Activated CD8-positive, alpha-beta T cell treated with anti-CD3 and anti-CD28 coated beads, Interleukin-2, amount 10 ng/mL, durations not matched to agents 7 days and 5 days (primary cell): ENCODE measurements at regions not wholly inside any gene's neighbourhood (a gene's known extent, or its start where the extent isn't known, plus 50 kb on each side); places are given as distances from the start of the nearest gene placed in this dataset.
"Not testable (repeated sequence)": the region's sequence is repeated elsewhere in the genome, so short reads cannot be mapped to it uniquely, and the experiment has no call there.

Source experiments
- ATAC-seq: fragments of 150-1000 bp; cut with Tn5 transposase; one replicate; pipeline ENCODE4 v1.10.0; 2021; ENCODE audit warnings: moderate library complexity
- CTCF ChIA-PET: fragments of 350-600 bp; sonication (Branson Sonifier 250); formaldehyde crosslinking; loops from one replicate; lab custom pipeline; 2021; ENCODE audit warnings: antibody characterized with exemption; lab: Charles Lee
- POLR2A ChIA-PET: fragments of 350-600 bp; sonication (Branson Sonifier 250); formaldehyde crosslinking; loops from one replicate; lab custom pipeline; 2021; ENCODE audit warnings: antibody characterized with exemption; lab: Charles Lee
- DNase-seq: peaks from one replicate; pipeline ENCODE4 v3.0.0-alpha.2; 2020
- H3K27ac Mint-ChIP-seq: one replicate; pipeline ENCODE4 v1.8.0; 2021; ENCODE audit warnings: mild to moderate bottlenecking, mixed read lengths
- H3K27me3 Mint-ChIP-seq: one replicate; pipeline ENCODE4 v1.8.0; 2021; ENCODE audit warnings: low read depth, mixed read lengths
- H3K36me3 Mint-ChIP-seq: one replicate; pipeline ENCODE4 v1.8.0; 2021; ENCODE audit warnings: low read depth, mixed read lengths
- H3K4me1 Mint-ChIP-seq: one replicate; pipeline ENCODE4 v1.8.0; 2021; ENCODE audit warnings: low read depth, mixed read lengths
- H3K4me3 Mint-ChIP-seq: one replicate; pipeline ENCODE4 v1.8.0; 2021; ENCODE audit warnings: mild to moderate bottlenecking, mixed read lengths
- H3K9me3 Mint-ChIP-seq: one replicate; pipeline ENCODE4 v1.8.0; 2022; ENCODE audit warnings: mixed read lengths; ENCODE audit not compliant: insufficient read depth

DNA sequence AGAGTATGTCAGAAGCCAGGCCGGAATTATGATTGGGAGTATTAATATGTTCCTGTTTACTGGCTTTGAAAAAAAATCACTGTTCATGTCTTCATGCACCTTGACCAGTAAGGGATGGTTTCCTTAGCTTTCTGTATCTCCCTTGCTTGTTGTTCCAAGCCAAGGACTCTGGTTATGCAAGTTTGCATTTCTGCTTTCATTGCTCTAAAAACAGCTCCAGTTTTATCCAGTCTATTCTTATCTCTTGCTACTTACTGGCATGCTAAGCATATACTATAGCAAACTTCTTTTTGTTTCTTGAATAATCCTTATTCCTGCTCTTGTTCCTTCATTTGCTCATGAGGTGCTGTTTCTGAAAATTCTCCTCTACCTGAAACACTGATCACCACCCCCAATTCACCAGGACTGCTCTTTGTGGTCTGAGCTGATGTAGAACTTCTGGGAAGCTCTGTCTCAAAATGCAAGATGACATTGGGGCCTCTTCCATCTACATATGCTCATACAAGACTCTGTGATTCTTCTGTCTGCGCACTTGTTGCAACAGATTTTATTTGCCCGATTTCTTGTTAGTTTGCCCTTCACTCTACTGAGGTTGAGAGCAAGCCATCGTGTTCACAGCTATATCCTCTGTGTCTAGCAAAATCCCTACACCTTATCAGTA lies 173.0 kb downstream of the EBLN2 start:
- Mint-ChIP-seq H3K27me3 (no peaks in the 10 kb centered on the region), H3K4me3 (no peak overlapping the region), H3K4me1 (no peaks in the 10 kb centered on the region), H3K27ac (no peak overlapping the region), H3K9me3 (no peaks in the 10 kb centered on the region), H3K36me3 (no peaks in the 10 kb centered on the region)
- ChIA-PET POLR2A (no interaction called here), CTCF (no interaction called here)
- ATAC-seq (no peak), DNase-seq (no peak)

DNA sequence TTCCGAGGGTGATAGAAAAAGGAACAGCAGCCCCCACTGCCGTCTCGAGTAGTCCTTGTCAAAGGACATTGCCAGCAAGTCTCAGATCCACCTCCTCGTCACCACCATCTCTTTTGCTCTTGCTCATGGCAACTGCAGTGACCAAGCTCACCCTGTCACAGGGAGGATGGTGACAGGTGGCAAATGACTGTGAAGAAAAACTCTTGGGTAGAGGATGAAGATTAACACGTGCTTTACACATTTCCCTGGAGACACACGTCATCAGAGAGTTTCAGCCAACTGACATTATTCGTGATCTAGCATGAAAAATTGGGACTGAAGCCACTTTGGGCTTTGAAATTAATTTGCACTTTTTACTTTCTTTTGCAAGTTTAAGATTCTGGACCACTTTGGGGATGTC lies 174.3 kb downstream of the EBLN2 start:
- H3K4me3 Mint-ChIP-seq = no peak overlapping the region
- H3K9me3 Mint-ChIP-seq = no peaks in the 10 kb centered on the region
- no peak overlapping the region for H3K27ac Mint-ChIP-seq
- H3K4me1 Mint-ChIP-seq = no peaks in the 10 kb centered on the region
- H3K36me3 Mint-ChIP-seq = no peaks in the 10 kb centered on the region
- DNase-seq = no peak
- peaks cover 4% of the 10 kb centered on the region for H3K27me3 Mint-ChIP-seq
- ChIA-PET CTCF (no interaction called here), POLR2A (no interaction called here)
- no peak for ATAC-seq

DNA sequence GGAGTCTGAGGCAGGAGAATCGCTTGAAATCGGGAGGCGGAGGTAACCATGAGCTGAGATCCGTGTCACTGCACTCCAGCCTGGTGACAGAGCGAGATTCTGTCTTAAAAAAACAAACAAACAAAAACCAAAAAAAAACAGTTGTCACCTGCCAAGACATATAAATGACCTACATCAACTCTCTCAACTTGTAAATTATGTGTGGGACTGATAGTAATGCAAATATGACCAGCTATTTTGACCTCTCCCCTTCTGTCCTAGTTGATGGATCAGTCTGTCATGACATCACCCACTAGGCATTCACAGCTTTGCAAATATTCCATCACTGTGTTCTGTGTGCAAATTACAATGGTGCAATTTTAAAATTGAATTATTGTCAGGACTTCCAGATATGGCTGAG lies 175.4 kb downstream of the EBLN2 start:
- Mint-ChIP-seq H3K27me3 (peaks cover 4% of the 10 kb centered on the region), H3K36me3 (no peaks in the 10 kb centered on the region), H3K9me3 (no peaks in the 10 kb centered on the region), H3K4me3 (no peak overlapping the region), H3K4me1 (no peaks in the 10 kb centered on the region), H3K27ac (no peak overlapping the region)
- DNase-seq (no peak), ATAC-seq (no peak)
- POLR2A ChIA-PET = no interaction called here
- CTCF ChIA-PET = no interaction called here

DNA sequence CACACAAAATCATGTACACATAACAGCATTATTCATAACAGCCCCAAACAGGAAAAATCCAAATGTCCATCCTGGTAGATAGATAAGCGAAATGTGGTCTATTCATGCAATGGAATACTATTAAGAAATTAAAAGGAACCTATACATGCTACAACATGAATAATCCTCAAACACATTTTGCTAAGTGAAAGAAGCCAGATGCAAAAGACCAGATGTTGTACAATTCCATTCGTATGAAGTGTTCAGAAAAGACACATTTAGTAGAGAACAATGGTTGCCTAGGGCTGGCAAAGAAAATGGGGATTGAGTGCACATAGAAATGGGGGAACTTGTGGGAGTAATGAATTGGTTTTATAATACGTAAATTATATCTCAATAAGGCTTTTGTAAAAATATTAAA lies 182.3 kb downstream of the EBLN2 start:
- no peak for ATAC-seq
- POLR2A ChIA-PET = no interaction called here
- CTCF ChIA-PET = no interaction called here
- Mint-ChIP-seq H3K36me3 (no peaks in the 10 kb centered on the region), H3K27me3 (peaks cover 4% of the 10 kb centered on the region), H3K27ac (no peak overlapping the region), H3K4me1 (no peaks in the 10 kb centered on the region), H3K9me3 (no peaks in the 10 kb centered on the region), H3K4me3 (no peak overlapping the region)
- DNase-seq = no peak

DNA sequence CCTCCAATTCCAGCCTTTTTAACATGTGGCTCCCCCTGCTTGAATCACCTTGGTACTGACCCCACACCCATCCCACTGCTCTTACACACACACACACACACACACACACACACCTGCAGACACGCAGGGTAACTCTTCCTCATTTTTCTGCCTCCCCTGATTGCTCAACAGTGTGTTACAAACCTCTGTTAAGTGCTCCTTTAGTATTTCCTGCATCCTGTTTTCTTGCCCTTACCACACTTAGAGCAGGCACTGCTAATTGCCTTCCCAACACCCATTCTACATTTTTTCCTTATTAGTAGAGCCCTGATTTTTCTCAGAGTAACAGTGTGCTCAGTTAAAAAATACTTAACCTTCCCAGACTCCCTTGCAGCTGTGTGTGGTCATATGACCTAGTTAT lies 184.0 kb downstream of the EBLN2 start:
- ChIA-PET POLR2A (no interaction called here), CTCF (no interaction called here)
- Mint-ChIP-seq H3K27ac (no peak overlapping the region), H3K9me3 (no peaks in the 10 kb centered on the region), H3K4me3 (no peak overlapping the region), H3K36me3 (no peaks in the 10 kb centered on the region), H3K27me3 (peaks cover 2% of the 10 kb centered on the region), H3K4me1 (no peaks in the 10 kb centered on the region)
- DNase-seq (no peak), ATAC-seq (no peak)

DNA sequence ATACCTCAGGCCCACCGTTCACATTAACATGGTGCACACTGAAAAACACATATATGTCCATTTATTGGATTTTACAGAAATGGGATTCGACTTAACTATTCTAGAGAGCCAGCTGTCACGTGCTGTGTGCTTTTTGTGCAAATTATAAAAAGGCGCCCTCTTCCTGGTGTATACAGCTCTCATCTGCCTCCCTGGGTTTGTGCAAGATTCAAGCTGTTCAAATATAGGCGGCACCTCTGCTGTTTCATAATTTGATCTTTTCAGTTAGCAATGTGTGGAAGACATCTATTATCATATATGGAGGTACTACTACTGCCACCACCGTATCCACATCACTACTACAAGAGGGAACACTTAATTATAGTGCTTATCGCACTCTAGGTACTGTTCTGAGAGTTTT lies 187.6 kb downstream of the EBLN2 start:
- H3K36me3 Mint-ChIP-seq = no peaks in the 10 kb centered on the region
- H3K4me1 Mint-ChIP-seq = no peaks in the 10 kb centered on the region
- H3K9me3 Mint-ChIP-seq = no peaks in the 10 kb centered on the region
- CTCF ChIA-PET = no interaction called here
- DNase-seq (no peak), ATAC-seq (no peak)
- POLR2A ChIA-PET = no interaction called here
- no peak overlapping the region for H3K4me3 Mint-ChIP-seq
- no peak overlapping the region for H3K27ac Mint-ChIP-seq
- peaks cover 6% of the 10 kb centered on the region for H3K27me3 Mint-ChIP-seq

DNA sequence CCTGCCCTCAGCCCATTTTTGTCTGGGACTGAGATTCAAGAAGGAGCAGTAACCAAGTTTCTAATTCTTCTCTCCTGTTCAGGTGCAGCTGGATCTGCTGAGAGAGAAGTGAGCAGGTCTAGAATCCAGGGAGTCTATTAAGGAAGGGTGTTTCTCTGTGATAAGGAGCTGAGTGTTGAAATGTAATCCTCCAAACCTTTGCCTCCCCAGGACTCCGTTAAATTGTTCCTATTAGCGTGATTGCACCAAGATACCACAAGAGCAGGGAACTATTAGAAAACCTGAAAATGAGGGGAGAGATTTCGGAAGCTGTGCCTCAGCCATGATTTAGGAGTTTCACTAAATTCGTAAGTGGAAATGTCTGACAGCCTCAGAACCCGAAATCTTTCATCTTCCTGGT lies 192.6 kb downstream of the EBLN2 start:
- Mint-ChIP-seq H3K9me3 (no peaks in the 10 kb centered on the region), H3K36me3 (no peaks in the 10 kb centered on the region), H3K27ac (no peak overlapping the region), H3K27me3 (peaks cover 5% of the 10 kb centered on the region), H3K4me1 (no peaks in the 10 kb centered on the region), H3K4me3 (no peak overlapping the region)
- no peak for ATAC-seq
- POLR2A ChIA-PET = no interaction called here
- CTCF ChIA-PET = no interaction called here
- DNase-seq = no peak

DNA sequence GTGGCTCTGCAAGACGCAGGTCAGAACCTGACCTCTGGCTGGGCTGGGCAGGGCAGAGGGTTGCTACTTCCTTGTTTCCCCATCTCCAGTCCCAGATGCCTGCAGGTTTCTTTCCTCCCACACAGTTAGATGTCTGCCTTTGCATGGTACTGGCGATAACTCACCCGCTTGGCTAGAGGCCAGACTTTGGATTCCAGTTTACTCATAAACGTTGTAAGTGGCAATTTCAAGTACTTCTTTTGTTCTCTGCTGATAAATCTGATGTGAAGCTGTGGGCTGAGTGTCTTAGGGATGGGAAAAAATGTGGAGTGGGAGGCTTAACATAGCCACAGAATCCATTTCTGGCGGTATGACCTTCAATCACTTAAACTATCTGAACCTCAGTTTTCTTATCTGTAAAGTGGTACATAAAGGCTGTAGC lies 194.2 kb downstream of the EBLN2 start:
- no peak for DNase-seq
- H3K27ac Mint-ChIP-seq = no peak overlapping the region
- H3K4me1 Mint-ChIP-seq = no peaks in the 10 kb centered on the region
- H3K27me3 Mint-ChIP-seq = peaks cover 5% of the 10 kb centered on the region
- no peaks in the 10 kb centered on the region for H3K9me3 Mint-ChIP-seq
- ChIA-PET POLR2A (no interaction called here), CTCF (no interaction called here)
- no peak for ATAC-seq
- no peak overlapping the region for H3K4me3 Mint-ChIP-seq
- no peaks in the 10 kb centered on the region for H3K36me3 Mint-ChIP-seq

DNA sequence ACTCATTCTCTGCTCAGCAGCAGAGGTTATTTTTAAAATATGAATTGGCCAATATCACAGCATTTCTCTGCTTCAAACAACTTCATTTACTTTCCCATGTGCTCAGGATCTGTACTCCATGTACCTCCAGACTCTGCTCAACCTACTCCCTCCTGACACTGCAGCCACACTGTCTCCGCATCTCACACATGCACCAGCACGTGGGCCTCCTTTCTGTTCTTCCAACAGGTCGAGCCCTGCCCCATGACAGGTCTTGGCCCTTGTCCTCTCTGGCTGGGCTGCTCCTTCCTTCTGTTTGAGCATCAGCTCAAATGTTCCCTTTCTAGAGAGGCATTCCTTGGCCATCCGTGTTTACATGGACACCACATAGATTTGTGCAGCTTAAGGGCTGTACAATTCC lies 195.7 kb downstream of the EBLN2 start:
- Mint-ChIP-seq H3K36me3 (no peaks in the 10 kb centered on the region), H3K9me3 (no peaks in the 10 kb centered on the region), H3K27me3 (peaks cover 5% of the 10 kb centered on the region), H3K4me1 (no peaks in the 10 kb centered on the region), H3K27ac (no peak overlapping the region), H3K4me3 (no peak overlapping the region)
- DNase-seq = no peak
- CTCF ChIA-PET = no interaction called here
- no peak for ATAC-seq
- POLR2A ChIA-PET = no interaction called here

DNA sequence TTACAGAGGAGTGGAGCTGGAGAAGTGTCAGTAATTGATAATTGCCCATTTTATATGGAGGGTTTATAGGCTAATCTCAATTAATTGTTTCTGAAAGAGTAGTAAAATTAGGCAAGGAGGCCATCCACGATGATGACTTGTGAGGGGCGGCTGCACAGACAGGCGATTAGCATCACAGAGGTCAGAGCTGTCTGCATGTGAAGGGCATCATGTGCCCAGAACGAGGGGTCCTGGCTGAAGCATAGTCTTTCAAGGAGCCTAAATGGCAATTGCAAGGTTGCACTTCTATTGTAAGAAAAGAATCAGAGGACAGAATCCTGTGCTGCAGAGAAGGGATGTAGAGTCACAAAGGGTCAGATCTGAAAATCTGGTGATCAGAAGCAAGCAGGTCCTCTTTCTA lies 196.6 kb downstream of the EBLN2 start:
- CTCF ChIA-PET = no interaction called here
- peaks cover 2% of the 10 kb centered on the region for H3K27me3 Mint-ChIP-seq
- no peak overlapping the region for H3K4me3 Mint-ChIP-seq
- H3K27ac Mint-ChIP-seq = no peak overlapping the region
- ATAC-seq (no peak), DNase-seq (no peak)
- H3K9me3 Mint-ChIP-seq = no peaks in the 10 kb centered on the region
- no peaks in the 10 kb centered on the region for H3K36me3 Mint-ChIP-seq
- H3K4me1 Mint-ChIP-seq = no peaks in the 10 kb centered on the region
- POLR2A ChIA-PET = no interaction called here

DNA sequence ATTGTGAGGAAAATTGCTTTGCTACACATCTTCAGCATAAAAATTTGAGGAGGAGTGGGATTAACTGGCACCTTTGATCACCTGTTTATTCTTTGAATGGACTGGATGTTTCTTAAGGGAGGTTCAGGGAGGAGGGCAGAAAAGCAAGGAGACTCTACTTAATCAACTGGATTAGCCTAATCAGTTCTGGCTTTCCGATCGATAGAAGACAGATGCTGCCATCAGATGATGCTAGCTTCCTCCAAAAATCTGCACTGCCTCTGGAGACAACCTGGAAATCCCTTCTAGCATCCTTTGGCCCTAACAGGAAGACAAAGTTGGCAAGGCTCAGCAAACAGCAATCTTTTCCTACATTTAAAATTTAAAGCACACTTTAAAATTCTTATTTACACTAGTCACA lies 197.8 kb downstream of the EBLN2 start:
- Mint-ChIP-seq H3K4me1 (no peaks in the 10 kb centered on the region), H3K9me3 (no peaks in the 10 kb centered on the region), H3K36me3 (no peaks in the 10 kb centered on the region), H3K4me3 (no peak overlapping the region), H3K27me3 (no peaks in the 10 kb centered on the region), H3K27ac (no peak overlapping the region)
- ChIA-PET CTCF (no interaction called here), POLR2A (no interaction called here)
- DNase-seq (no peak), ATAC-seq (no peak)

DNA sequence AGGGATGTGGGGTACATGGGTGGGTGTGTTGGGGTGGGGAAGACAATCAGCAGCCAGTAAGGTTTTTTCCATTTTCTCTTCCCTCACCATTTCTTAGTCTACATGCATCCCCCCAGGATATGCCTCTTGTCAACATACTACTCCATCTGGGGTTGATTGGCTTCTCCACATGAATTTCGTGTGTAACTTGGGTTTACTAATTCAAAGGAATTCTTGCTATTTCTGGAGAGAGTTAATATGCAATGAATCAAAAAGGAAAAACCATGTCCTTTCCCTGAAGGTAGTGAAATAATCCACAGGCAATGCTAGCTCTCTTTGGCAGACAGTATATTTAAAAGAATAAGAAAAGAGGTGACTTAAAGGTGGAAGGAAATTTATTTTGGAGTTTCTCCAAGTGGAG lies 198.4 kb downstream of the EBLN2 start:
- Mint-ChIP-seq H3K4me1 (no peaks in the 10 kb centered on the region), H3K27ac (no peak overlapping the region), H3K27me3 (no peaks in the 10 kb centered on the region), H3K36me3 (no peaks in the 10 kb centered on the region), H3K4me3 (no peak overlapping the region), H3K9me3 (no peaks in the 10 kb centered on the region)
- DNase-seq (no peak), ATAC-seq (no peak)
- POLR2A ChIA-PET = no interaction called here
- CTCF ChIA-PET = no interaction called here

DNA sequence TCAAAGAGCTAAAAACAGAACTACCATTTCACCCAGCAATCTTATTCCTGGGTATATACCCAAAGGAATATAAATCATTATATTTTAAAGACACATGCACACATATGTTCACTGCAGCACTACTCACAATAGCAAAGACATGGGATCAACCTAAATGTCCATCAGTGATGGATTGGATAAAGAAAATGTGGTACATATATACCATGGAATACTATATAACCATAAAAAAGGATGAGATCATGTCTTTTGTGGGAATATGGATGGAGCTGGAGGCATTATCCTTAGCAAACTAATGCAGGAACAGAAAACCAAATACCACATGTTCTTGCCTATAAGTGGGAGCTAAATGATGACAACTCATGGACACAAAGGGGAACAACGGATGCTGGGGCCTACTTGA lies 205.1 kb downstream of the EBLN2 start:
- H3K27ac Mint-ChIP-seq, DNase-seq, H3K36me3 Mint-ChIP-seq, POLR2A ChIA-PET, H3K9me3 Mint-ChIP-seq, H3K27me3 Mint-ChIP-seq, CTCF ChIA-PET, ATAC-seq, H3K4me3 Mint-ChIP-seq, H3K4me1 Mint-ChIP-seq: not testable (repeated sequence)
